Stimulated activated CD4-positive, alpha-beta T cell treated with anti-CD3 and anti-CD28 coated beads, Interleukin-12 subunit alpha, Interleukin-12 subunit beta, amount 100 ng/mL, for 4 hours (primary cell): ENCODE measurements at regions not wholly inside any gene's neighbourhood (a gene's known extent, or its start where the extent isn't known, plus 50 kb on each side); places are given as distances from the start of the nearest gene placed in this dataset.

Experiments
- DNase-seq: peaks from one replicate; pipeline ENCODE4 v3.0.0-alpha.2; 2020

GRCh38 chr10:130895161-130895560 is 416.4 kb downstream of the TCERG1L start:
- no peak for DNase-seq

- DNase-seq: no peak
These were observed 413.7 kb downstream of the TCERG1L start for GRCh38 chr10:130897815-130898214.

GRCh38 chr10:130898381-130898780 is 413.1 kb downstream of the TCERG1L start:
- DNase-seq: no peak

- DNase-seq: no peak
These were observed 411.7 kb downstream of the TCERG1L start for GRCh38 chr10:130899856-130900255.

- no peak for DNase-seq
These were observed 410.9 kb downstream of the TCERG1L start for GRCh38 chr10:130900441-130901160.

- DNase-seq: no peak
These were observed 410.0 kb downstream of the TCERG1L start for GRCh38 chr10:130901311-130902165.

GRCh38 chr10:130902471-130902870 is 409.1 kb downstream of the TCERG1L start:
- DNase-seq: no peak

GRCh38 chr10:130902929-130903328 is 408.6 kb downstream of the TCERG1L start:
- no peak for DNase-seq

GRCh38 chr10:130904676-130905075 is 406.8 kb downstream of the TCERG1L start:
- no peak for DNase-seq

GRCh38 chr10:130905386-130905785 is 406.1 kb downstream of the TCERG1L start:
- DNase-seq: no peak

- DNase-seq: no peak
These were observed 405.6 kb downstream of the TCERG1L start for GRCh38 chr10:130905921-130906320.

- DNase-seq: no peak
These were observed 400.7 kb downstream of the TCERG1L start for GRCh38 chr10:130910848-130911247.

- no peak for DNase-seq
These were observed 397.7 kb downstream of the TCERG1L start for GRCh38 chr10:130913844-130914243.

GRCh38 chr10:130914367-130914766 is 397.2 kb downstream of the TCERG1L start:
- no peak for DNase-seq

- no peak for DNase-seq
These were observed 396.5 kb downstream of the TCERG1L start for GRCh38 chr10:130915065-130915464.

- DNase-seq: no peak
These were observed 390.1 kb downstream of the TCERG1L start for GRCh38 chr10:130921461-130921860.

GRCh38 chr10:130921911-130922440 is 389.5 kb downstream of the TCERG1L start:
- no peak for DNase-seq

- no peak for DNase-seq
These were observed 387.9 kb downstream of the TCERG1L start for GRCh38 chr10:130923596-130923995.

- DNase-seq: no peak
These were observed 387.2 kb downstream of the TCERG1L start for GRCh38 chr10:130924138-130924819.

- DNase-seq: no peak
These were observed 385.1 kb downstream of the TCERG1L start for GRCh38 chr10:130926442-130926841.

- no peak for DNase-seq
These were observed 384.4 kb downstream of the TCERG1L start for GRCh38 chr10:130927157-130927556.

GRCh38 chr10:130928306-130928705 is 383.2 kb downstream of the TCERG1L start:
- DNase-seq: no peak
